ENCODE measurements at regions not wholly inside any gene's neighbourhood (a gene's known extent, or its start where the extent isn't known, plus 50 kb on each side); places are given as distances from the start of the nearest gene placed in this dataset.
"Not testable (repeated sequence)": the region's sequence is repeated elsewhere in the genome, so short reads cannot be mapped to it uniquely, and the experiment has no call there.

DNA sequence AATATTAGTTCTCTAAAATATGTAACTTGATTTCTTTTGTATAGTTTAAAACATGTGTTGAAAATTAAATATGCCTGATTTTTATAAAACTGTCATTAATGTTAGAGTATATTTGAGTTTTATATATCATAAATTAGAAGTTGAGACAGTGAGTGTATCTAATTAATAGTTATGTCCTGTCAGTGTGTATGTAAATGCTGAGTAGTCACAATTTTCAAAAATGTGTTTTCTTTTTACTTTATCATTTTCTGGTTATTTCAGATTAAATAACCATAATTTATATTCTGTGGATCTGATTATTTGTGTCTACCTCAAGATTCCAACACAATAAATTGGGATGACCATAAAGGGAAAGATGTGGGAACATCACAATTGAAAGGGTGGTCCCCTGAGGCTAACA lies 82.7 kb upstream of the CXXC4 start:
- Histone ChIP-seq H3K36me3 (ENCODE audit: insufficient read depth) (no peaks in the 10 kb centered on the region), H3K27me3 (ENCODE audit: insufficient read depth, low read depth) (no peaks in the 10 kb centered on the region), H3K79me2 (ENCODE audit: insufficient read depth, low read depth) (no peaks in the 10 kb centered on the region), H3K9ac (no peak overlapping the region), H2AFZ (ENCODE audit: low read depth) (no peak overlapping the region), H4K20me1 (ENCODE audit: insufficient read depth) (no peaks in the 10 kb centered on the region), H3K4me2 (no peak overlapping the region), H3K4me3 (IDR thresholded peaks at IDR 0.05; ENCODE audit: insufficient read depth, low read depth, low read length) (no peak overlapping the region), H3K27ac (no peak overlapping the region), H3K4me1 (ENCODE audit: low read depth, poor library complexity, severe bottlenecking) (no peaks in the 10 kb centered on the region)
- TF ChIP-seq, protein P1, sequence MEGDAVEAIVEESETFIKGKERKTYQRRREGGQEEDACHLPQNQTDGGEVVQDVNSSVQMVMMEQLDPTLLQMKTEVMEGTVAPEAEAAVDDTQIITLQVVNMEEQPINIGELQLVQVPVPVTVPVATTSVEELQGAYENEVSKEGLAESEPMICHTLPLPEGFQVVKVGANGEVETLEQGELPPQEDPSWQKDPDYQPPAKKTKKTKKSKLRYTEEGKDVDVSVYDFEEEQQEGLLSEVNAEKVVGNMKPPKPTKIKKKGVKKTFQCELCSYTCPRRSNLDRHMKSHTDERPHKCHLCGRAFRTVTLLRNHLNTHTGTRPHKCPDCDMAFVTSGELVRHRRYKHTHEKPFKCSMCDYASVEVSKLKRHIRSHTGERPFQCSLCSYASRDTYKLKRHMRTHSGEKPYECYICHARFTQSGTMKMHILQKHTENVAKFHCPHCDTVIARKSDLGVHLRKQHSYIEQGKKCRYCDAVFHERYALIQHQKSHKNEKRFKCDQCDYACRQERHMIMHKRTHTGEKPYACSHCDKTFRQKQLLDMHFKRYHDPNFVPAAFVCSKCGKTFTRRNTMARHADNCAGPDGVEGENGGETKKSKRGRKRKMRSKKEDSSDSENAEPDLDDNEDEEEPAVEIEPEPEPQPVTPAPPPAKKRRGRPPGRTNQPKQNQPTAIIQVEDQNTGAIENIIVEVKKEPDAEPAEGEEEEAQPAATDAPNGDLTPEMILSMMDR (conservative IDR thresholded peaks at IDR 0.05; ENCODE audit: low read depth, low read length), result no peak

DNA sequence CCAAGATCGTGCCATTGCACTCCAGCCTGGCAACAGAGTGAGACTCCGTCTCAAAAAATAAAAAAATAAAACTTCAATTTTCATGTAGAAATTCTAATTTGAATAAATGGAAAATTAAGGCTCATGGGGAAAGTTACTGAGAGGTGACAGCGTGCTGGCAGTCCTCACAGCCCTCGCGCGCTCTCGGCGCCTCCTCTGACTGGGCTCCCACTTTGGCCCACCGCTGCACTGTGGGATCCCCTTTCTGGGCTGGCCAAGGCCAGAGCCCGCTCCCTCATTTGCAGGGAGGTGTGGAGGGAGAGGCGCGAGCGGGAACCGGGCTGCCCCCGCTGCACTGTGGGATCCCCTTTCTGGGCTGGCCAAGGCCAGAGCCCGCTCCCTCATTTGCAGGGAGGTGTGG lies 86.8 kb upstream of the CXXC4 start:
- H4K20me1 ChIP-seq (ENCODE audit: insufficient read depth); H3K9ac ChIP-seq; H3K27ac ChIP-seq; H3K4me2 ChIP-seq; H3K4me3 ChIP-seq (IDR thresholded peaks at IDR 0.05; ENCODE audit: insufficient read depth, low read depth, low read length); H3K36me3 ChIP-seq (ENCODE audit: insufficient read depth); H3K27me3 ChIP-seq (ENCODE audit: insufficient read depth, low read depth); H3K4me1 ChIP-seq (ENCODE audit: low read depth, poor library complexity, severe bottlenecking); H2AFZ ChIP-seq (ENCODE audit: low read depth); H3K79me2 ChIP-seq (ENCODE audit: insufficient read depth, low read depth): not testable (repeated sequence)

DNA sequence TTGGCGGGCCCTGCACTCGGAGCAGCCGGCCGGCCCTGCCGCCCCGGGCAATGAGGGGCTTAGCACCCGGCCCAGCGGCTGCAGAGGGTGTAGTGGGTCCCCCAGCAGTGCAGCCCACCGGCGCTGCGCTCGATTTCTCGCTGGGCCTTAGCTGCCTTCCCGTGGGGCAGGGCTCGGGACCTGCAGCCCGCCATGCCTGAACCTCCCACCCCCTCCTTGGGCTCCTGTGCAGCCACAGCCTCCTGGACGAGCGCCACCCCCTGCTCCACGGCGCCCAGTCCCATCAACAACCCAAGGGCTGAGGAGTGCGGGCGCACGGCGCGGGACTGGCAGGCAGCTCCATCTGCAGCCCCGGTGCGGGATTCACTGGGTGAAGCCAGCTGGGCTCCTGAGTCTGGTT lies 87.4 kb upstream of the CXXC4 start:
- not testable (repeated sequence) for H4K20me1 ChIP-seq (ENCODE audit: insufficient read depth); H3K4me1 ChIP-seq (ENCODE audit: low read depth, poor library complexity, severe bottlenecking); H3K36me3 ChIP-seq (ENCODE audit: insufficient read depth); H3K27me3 ChIP-seq (ENCODE audit: insufficient read depth, low read depth); H3K79me2 ChIP-seq (ENCODE audit: insufficient read depth, low read depth); H3K4me3 ChIP-seq (IDR thresholded peaks at IDR 0.05; ENCODE audit: insufficient read depth, low read depth, low read length); H3K4me2 ChIP-seq; H3K9ac ChIP-seq; H2AFZ ChIP-seq (ENCODE audit: low read depth); H3K27ac ChIP-seq

DNA sequence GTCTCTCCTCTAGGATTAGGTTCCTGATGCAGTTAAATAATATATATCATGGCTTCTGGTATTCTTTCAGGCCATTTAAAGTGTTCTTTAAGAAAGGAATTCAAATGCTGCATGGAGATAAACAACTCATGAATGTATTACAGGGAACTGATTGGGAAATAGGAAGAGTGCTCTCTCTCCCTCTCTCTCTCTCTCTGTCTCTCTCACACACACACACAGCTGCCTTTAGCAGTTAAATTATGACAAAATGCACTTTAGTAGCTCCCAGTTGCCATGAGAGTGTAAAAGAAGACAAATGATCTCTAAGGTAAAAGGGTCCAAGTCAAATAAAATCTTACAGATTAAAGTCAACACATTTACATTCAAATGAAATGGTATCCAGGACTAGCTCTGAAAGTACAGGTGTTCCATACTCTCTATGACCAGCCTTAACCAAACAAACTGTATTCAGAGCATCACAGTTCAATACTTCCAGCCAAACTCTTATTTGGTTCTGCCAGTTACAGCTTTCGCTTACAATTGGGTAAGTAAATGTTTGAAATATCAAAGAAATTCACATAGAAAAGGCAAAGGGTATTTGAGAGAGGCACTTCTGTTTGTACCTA lies 94.7 kb upstream of the CXXC4 start:
- H4K20me1 ChIP-seq (ENCODE audit: insufficient read depth), result no peaks in the 10 kb centered on the region
- no peaks in the 10 kb centered on the region for H3K79me2 ChIP-seq (ENCODE audit: insufficient read depth, low read depth)
- TF ChIP-seq, protein P1 (conservative IDR thresholded peaks at IDR 0.05; ENCODE audit: low read depth, low read length), result no peak
- H3K27me3 ChIP-seq (ENCODE audit: insufficient read depth, low read depth), result no peaks in the 10 kb centered on the region
- no peaks in the 10 kb centered on the region for H3K36me3 ChIP-seq (ENCODE audit: insufficient read depth)
- no peak overlapping the region for H3K4me3 ChIP-seq (IDR thresholded peaks at IDR 0.05; ENCODE audit: insufficient read depth, low read depth, low read length)
- H2AFZ ChIP-seq (ENCODE audit: low read depth), result no peak overlapping the region
- no peak overlapping the region for H3K27ac ChIP-seq
- no peaks in the 10 kb centered on the region for H3K4me1 ChIP-seq (ENCODE audit: low read depth, poor library complexity, severe bottlenecking)
- no peak overlapping the region for H3K9ac ChIP-seq
- H3K4me2 ChIP-seq, result no peak overlapping the region

DNA sequence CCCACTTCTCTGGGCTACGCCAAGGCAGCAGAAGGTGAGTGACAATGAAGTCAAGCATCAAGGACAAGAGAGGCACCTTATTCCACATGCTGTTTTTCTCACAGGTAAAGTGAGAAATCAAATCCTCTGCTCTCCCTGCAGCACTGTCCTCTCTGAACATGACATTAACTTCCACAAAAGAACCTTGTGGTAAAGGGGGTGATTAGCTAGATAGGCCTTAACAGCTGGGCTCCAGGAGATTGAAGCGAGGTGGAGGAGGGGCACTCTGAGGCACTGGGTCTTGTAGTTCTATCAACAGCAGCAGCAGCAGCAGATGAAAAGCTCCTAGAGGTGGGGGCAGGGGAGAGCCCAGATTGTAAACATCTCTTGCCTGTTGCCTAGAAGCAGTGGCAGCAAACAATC lies 96.8 kb upstream of the CXXC4 start:
- Histone ChIP-seq H3K9ac (no peak overlapping the region), H3K79me2 (ENCODE audit: insufficient read depth, low read depth) (no peaks in the 10 kb centered on the region), H3K4me2 (no peak overlapping the region), H3K4me3 (IDR thresholded peaks at IDR 0.05; ENCODE audit: insufficient read depth, low read depth, low read length) (no peak overlapping the region), H3K27ac (no peak overlapping the region), H3K27me3 (ENCODE audit: insufficient read depth, low read depth) (no peaks in the 10 kb centered on the region), H2AFZ (ENCODE audit: low read depth) (no peak overlapping the region), H3K36me3 (ENCODE audit: insufficient read depth) (no peaks in the 10 kb centered on the region), H4K20me1 (ENCODE audit: insufficient read depth) (no peaks in the 10 kb centered on the region), H3K4me1 (ENCODE audit: low read depth, poor library complexity, severe bottlenecking) (no peaks in the 10 kb centered on the region)
- TF ChIP-seq, protein P1 (conservative IDR thresholded peaks at IDR 0.05; ENCODE audit: low read depth, low read length), result no peak

All from KMS-11 (cell line).